A549 (cell line): ENCODE measurements at regions not wholly inside any gene's neighbourhood (a gene's known extent, or its start where the extent isn't known, plus 50 kb on each side); places are given as distances from the start of the nearest gene placed in this dataset.

ENCODE experiments used
- FOSB ChIP-seq: fragments of 250-450 bp; sonication (Bioruptor Pico); IDR thresholded peaks from 2 replicates; pipeline ENCODE4 v1.5.0; 2020; ENCODE audit warnings: mild to moderate bottlenecking, moderate library complexity
- GATA3 ChIP-seq: IDR thresholded peaks from 2 replicates; pipeline ENCODE4 v1.6.1; 2012; ENCODE audit warnings: borderline replicate concordance
- MAX ChIP-seq: IDR thresholded peaks from 2 replicates; pipeline ENCODE4 v1.6.1; 2012
- MAZ ChIP-seq: fragments of 150-350 bp; IDR thresholded peaks from 2 replicates; pipeline ENCODE4 v1.6.1; 2014; ENCODE audit warnings: antibody characterized with exemption, low read depth, low read length, borderline replicate concordance
- POLR2A ChIP-seq: IDR thresholded peaks from 2 replicates; pipeline ENCODE4 v1.6.1; 2012; ENCODE audit warnings: mild to moderate bottlenecking, low read length
- SREBF2 ChIP-seq: fragments of 450-650 bp; IDR thresholded peaks from 2 replicates; pipeline ENCODE4 v1.6.1; 2014; ENCODE audit warnings: mild to moderate bottlenecking, moderate library complexity
- ZNF302 ChIP-seq: fragments of 250-450 bp; sonication (Bioruptor Pico); IDR thresholded peaks from 2 replicates; pipeline ENCODE4 v1.9.0; 2021; ENCODE audit warnings: inconsistent platforms, mild to moderate bottlenecking, moderate library complexity
- TF ChIP-seq, protein P1 (sequence below): fragments of >200 bp; sonication (Bioruptor Twin); formaldehyde crosslinking; IDR thresholded peaks from 3 replicates; pipeline ENCODE4 v1.5.1; 2016

DNA sequence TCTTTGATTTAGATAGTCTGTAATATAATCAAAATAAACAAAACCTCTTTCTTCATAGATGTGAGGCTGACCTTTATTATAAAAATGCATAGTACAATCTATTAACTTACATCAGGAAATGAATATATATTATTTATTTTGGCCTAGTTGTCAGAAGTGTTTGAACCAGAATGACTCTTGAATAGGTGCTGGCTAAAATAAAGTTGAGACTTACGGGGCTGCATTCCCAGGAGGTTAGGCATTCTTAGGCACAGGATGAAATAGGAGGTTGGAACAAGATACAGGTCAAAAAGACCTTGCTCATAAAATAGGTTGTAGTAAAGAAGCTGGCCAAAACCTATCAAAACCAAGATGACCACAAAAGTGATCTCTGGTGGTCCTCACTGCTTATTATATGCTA, 1193.3 kb upstream of the IGFBP7 start:
- TF ChIP-seq, protein P1, sequence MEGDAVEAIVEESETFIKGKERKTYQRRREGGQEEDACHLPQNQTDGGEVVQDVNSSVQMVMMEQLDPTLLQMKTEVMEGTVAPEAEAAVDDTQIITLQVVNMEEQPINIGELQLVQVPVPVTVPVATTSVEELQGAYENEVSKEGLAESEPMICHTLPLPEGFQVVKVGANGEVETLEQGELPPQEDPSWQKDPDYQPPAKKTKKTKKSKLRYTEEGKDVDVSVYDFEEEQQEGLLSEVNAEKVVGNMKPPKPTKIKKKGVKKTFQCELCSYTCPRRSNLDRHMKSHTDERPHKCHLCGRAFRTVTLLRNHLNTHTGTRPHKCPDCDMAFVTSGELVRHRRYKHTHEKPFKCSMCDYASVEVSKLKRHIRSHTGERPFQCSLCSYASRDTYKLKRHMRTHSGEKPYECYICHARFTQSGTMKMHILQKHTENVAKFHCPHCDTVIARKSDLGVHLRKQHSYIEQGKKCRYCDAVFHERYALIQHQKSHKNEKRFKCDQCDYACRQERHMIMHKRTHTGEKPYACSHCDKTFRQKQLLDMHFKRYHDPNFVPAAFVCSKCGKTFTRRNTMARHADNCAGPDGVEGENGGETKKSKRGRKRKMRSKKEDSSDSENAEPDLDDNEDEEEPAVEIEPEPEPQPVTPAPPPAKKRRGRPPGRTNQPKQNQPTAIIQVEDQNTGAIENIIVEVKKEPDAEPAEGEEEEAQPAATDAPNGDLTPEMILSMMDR, result no peak
- no peak for TF ChIP-seq MAX
- TF ChIP-seq FOSB (CRISPR knock-in tag), result no peak
- TF ChIP-seq MAZ, result no peak
- no peak for TF ChIP-seq POLR2A
- no peak for TF ChIP-seq SREBF2
- TF ChIP-seq ZNF302 (CRISPR knock-in tag), result no peak
- TF ChIP-seq GATA3, result no peak
